AG09319 (cell line): ENCODE measurements at regions not wholly inside any gene's neighbourhood (a gene's known extent, or its start where the extent isn't known, plus 50 kb on each side); places are given as distances from the start of the nearest gene placed in this dataset.
"Not testable (repeated sequence)": the region's sequence is repeated elsewhere in the genome, so short reads cannot be mapped to it uniquely, and the experiment has no call there.

ENCODE experiments used
- DNase-seq: peaks from one replicate; pipeline ENCODE4 v3.0.0-alpha.2; 2010; ENCODE audit warnings: low read depth; ENCODE audit errors: extremely low read depth
- TF ChIP-seq, protein P1 (sequence below): IDR thresholded peaks from 2 replicates; pipeline ENCODE4 v1.5.1; 2011; ENCODE audit warnings: low read depth, mild to moderate bottlenecking, inconsistent platforms, low read length, moderate library complexity

DNA sequence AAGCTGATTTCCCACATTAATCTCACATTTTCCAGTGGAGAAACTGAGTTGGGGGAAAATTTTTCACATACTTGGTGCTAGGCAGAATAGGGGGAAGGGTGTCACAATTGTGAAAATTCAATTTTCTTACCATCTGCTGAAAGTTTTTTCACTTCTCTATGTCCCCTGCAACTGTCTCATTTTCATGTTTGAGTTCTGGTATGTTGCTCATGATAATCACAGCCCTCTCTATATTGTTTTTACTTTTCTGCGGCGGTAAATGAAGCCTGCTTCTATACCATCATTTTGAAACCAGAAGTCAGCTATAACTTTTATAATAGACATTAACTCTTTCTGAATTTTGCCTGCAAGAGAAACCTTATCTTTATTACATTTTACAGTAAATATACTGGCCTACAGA lies 1664.5 kb downstream of the EFNA5 start:
- TF ChIP-seq, protein P1, sequence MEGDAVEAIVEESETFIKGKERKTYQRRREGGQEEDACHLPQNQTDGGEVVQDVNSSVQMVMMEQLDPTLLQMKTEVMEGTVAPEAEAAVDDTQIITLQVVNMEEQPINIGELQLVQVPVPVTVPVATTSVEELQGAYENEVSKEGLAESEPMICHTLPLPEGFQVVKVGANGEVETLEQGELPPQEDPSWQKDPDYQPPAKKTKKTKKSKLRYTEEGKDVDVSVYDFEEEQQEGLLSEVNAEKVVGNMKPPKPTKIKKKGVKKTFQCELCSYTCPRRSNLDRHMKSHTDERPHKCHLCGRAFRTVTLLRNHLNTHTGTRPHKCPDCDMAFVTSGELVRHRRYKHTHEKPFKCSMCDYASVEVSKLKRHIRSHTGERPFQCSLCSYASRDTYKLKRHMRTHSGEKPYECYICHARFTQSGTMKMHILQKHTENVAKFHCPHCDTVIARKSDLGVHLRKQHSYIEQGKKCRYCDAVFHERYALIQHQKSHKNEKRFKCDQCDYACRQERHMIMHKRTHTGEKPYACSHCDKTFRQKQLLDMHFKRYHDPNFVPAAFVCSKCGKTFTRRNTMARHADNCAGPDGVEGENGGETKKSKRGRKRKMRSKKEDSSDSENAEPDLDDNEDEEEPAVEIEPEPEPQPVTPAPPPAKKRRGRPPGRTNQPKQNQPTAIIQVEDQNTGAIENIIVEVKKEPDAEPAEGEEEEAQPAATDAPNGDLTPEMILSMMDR = no peak
- DNase-seq = no peak

DNA sequence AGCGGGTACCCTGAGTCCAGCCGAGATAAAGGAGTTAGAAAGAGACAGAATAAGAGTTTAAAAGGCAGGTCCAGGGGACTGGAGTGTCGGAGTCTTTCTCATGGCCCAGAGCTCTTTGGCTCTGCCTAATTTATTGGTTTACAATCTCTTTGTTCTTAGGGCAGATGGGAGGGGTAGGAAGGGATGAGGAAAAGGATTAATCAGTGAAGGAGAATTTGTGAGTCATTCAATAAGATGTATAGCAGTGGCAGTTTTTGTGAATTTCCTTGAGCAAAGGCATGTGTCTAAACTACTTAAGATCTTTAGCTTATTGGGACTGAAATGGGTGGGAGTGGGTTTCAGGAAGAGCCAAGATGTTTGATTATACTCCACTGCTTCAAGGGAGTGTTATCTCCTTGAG lies 1671.7 kb downstream of the EFNA5 start:
- not testable (repeated sequence) for DNase-seq

DNA sequence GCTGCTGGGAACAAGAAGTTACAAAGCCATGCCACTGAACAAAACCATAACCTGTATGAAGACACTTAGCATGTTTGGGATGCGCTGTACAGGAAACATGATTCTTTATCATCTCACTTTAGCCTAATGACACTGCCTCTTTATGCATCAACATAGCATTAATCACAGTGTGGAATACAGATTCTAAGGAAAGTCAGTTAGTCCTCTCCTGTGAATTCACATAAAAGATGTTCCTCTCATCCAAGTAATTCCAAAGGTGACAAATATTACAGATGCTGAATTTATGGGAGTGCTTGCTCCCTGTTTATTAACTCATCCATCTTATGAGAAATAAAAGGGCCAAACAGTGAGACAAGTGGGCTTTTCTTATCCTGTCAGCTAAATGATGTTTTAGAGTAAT lies 1677.7 kb downstream of the EFNA5 start:
- TF ChIP-seq, protein P1 = no peak
- no peak for DNase-seq

DNA sequence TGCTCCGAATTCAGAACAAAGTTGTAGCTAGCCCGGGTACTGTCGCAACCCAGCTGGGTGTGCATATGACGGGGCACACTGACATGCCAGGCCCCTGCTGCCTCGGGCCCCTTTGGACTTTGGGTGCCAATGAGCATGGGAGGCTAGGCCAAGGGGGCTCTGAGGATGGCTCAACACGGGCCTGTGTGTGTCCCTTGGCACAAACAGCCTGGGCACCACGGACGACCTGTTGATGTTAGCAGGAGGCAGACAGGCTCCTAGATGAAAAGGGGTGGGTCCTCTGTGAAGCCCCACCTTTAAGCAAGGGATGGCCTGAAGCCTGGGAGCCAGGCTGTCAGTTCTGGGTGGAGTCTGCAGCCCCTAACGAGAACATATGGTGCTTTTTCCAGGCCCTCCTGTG lies 1688.2 kb downstream of the EFNA5 start:
- no peak for DNase-seq
- TF ChIP-seq, protein P1 = no peak

DNA sequence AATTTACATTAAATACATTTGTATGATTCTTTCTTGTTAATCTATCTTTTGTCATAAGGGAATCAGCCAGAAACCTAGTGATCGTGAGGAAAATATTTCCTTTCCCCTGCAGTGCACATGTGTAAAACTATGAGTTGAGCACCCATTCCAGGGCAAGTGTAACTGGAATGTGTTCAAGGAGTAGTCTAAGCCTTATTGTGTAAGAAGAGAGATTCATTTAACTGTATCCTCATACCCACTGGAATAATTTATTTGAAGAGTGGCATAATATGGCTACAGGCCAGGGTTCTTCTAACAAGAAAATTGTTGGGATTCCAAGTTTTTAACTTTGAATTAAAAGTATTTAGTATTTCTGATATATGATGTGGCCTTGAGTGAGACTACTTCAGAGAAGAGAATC lies 1692.7 kb downstream of the EFNA5 start:
- TF ChIP-seq, protein P1 = no peak
- DNase-seq = no peak

DNA sequence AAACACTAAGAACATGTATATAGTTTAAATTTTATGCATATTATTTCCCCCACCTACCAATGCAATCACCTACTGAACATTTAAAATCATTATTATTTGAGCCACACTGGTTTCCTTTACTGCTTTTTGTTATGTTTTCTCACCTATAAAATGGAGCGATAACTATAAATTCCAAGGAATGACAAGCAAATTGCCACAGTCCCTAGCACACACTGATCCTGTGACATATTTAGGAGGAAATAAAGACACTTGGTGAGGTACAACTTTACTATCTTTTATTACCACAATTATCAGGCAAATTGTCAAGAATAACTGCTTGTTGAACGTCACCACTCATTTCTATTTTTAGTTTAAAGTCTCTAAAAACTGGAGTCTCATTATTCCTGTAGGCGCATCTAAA lies 1693.6 kb downstream of the EFNA5 start:
- TF ChIP-seq, protein P1 = no peak

DNA sequence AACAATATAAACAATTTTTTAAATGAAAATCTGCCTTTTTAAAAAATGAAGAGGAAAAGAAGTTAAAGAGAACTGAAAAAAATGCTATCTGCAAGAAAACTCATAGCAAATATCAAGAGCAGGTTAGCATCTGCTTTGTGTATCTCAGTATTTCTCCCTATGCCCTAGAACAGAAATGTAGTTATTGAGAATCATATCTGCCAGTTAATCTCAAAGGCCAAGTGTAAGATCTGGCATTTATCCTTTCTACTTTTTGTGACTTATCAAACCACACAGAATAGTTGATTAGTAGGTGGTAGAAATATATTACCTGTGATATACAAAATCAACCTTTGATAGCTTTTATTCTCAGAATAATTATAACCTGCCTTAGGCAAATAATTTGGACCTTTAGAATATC lies 1699.8 kb downstream of the EFNA5 start:
- TF ChIP-seq, protein P1 = no peak
- no peak for DNase-seq

More for the DNA sequence above, 1693.6 kb downstream of the EFNA5 start:
- no peak for DNase-seq

DNA sequence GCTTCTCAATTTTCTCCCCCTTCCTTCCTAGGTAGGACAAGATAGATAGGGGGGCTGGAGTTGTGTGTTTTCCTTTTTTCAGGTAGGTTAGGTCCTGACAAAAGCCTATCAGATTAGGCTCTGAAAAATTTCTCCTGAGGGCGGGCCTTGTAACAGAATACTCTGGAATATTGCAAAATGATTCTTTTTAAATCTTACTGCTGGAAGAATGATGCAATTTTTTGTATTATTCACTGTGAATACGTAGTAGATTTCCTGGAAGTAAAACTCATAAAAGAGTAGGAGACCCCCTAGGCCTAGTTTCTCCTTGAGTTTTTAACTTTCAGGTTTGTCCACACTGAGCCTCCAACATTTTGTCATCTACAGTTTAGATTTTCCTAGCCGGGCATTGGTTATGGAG lies 1701.8 kb downstream of the EFNA5 start:
- TF ChIP-seq, protein P1 = no peak
- DNase-seq = no peak
